ENCODE measurements at regions not wholly inside any gene's neighbourhood (a gene's known extent, or its start where the extent isn't known, plus 50 kb on each side); places are given as distances from the start of the nearest gene placed in this dataset.
A peak's percentile ranks its signal among the peaks of the same experiment; 100 is the strongest.

- TF ChIP-seq, protein P1, sequence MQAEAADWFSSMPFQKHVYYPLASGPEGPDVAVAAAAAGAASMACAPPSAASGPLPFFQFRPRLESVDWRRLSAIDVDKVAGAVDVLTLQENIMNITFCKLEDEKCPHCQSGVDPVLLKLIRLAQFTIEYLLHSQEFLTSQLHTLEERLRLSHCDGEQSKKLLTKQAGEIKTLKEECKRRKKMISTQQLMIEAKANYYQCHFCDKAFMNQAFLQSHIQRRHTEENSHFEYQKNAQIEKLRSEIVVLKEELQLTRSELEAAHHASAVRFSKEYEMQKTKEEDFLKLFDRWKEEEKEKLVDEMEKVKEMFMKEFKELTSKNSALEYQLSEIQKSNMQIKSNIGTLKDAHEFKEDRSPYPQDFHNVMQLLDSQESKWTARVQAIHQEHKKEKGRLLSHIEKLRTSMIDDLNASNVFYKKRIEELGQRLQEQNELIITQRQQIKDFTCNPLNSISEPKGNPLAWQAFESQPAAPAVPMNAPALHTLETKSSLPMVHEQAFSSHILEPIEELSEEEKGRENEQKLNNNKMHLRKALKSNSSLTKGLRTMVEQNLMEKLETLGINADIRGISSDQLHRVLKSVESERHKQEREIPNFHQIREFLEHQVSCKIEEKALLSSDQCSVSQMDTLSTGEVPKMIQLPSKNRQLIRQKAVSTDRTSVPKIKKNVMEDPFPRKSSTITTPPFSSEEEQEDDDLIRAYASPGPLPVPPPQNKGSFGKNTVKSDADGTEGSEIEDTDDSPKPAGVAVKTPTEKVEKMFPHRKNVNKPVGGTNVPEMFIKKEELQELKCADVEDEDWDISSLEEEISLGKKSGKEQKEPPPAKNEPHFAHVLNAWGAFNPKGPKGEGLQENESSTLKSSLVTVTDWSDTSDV (CRISPR knock-in tag; IDR thresholded peaks at IDR 0.05): no peak
- TF ChIP-seq, protein P2, sequence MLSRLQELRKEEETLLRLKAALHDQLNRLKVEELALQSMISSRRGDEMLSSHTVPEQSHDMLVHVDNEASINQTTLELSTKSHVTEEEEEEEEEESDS (CRISPR knock-in tag; IDR thresholded peaks at IDR 0.05; ENCODE audit: borderline replicate concordance): no peak
- no peak for TF ChIP-seq ZXDC (CRISPR knock-in tag; IDR thresholded peaks at IDR 0.05)
- no peak for TF ChIP-seq ZBTB20 (CRISPR knock-in tag; IDR thresholded peaks at IDR 0.05; ENCODE audit: borderline replicate concordance, low read depth)
- TF ChIP-seq, protein P3, sequence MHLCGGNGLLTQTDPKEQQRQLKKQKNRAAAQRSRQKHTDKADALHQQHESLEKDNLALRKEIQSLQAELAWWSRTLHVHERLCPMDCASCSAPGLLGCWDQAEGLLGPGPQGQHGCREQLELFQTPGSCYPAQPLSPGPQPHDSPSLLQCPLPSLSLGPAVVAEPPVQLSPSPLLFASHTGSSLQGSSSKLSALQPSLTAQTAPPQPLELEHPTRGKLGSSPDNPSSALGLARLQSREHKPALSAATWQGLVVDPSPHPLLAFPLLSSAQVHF (CRISPR knock-in tag; IDR thresholded peaks at IDR 0.05): no peak
- TF ChIP-seq EHMT2 (IDR thresholded peaks at IDR 0.05; ENCODE audit: borderline replicate concordance, low read depth, low read length): no peak
- no peak for TF ChIP-seq ZNF451 (CRISPR knock-in tag; IDR thresholded peaks at IDR 0.05)
- TF ChIP-seq ZFYVE20 (CRISPR knock-in tag; IDR thresholded peaks at IDR 0.05; ENCODE audit: borderline replicate concordance, low read depth): no peak
- TF ChIP-seq CHCHD3 (CRISPR knock-in tag; IDR thresholded peaks at IDR 0.05): no peak
- TF ChIP-seq ZNF546 (CRISPR knock-in tag; conservative IDR thresholded peaks at IDR 0.05): no peak
- no peak for TF ChIP-seq USF2 (IDR thresholded peaks at IDR 0.05; ENCODE audit: low read depth, low read length)
- no peak; the same call in 1 of the 2 replicates for TF ChIP-seq USF2 (CRISPR knock-in tag; IDR thresholded peaks at IDR 0.05; ENCODE audit: borderline replicate concordance)
- TF ChIP-seq ELF3 (CRISPR knock-in tag; IDR thresholded peaks at IDR 0.05): peak; percentile 86
- TF ChIP-seq PAXIP1 (CRISPR knock-in tag; conservative IDR thresholded peaks at IDR 0.05): peak; percentile 64; the same call in 1 of the 2 replicates
- no peak for TF ChIP-seq EZH2 (conservative IDR thresholded peaks at IDR 0.05; ENCODE audit: low read depth, low read length)
- no peak for TF ChIP-seq KDM5A (IDR thresholded peaks at IDR 0.05; ENCODE audit: borderline replicate concordance, low read length)
- TF ChIP-seq SMARCE1 (IDR thresholded peaks at IDR 0.05; ENCODE audit: borderline replicate concordance): no peak
These were observed 62.6 kb upstream of the FN1 start (continued) for GRCh38 chr2:215498431-215498830.

Measured in HepG2 (cell line).